ENCODE measurements at regions not wholly inside any gene's neighbourhood (a gene's known extent, or its start where the extent isn't known, plus 50 kb on each side); places are given as distances from the start of the nearest gene placed in this dataset.
"Not testable (repeated sequence)": the region's sequence is repeated elsewhere in the genome, so short reads cannot be mapped to it uniquely, and the experiment has no call there.

GRCh38 chr12:72173974-72174373 is 98.2 kb upstream of the TRHDE start:
- Mint-ChIP-seq H3K4me3 (ENCODE audit: low read depth) (no peak overlapping the region), H3K36me3 (ENCODE audit: insufficient read depth) (no peaks in the 10 kb centered on the region), H3K4me1 (ENCODE audit: low read depth) (no peaks in the 10 kb centered on the region), H3K27ac (no peak overlapping the region), H3K27me3 (no peaks in the 10 kb centered on the region), H3K9me3 (ENCODE audit: low read depth) (no peaks in the 10 kb centered on the region)
- no peak for TF ChIP-seq CTCF (IDR thresholded peaks at IDR 0.05; ENCODE audit: unreplicated experiment)
- DNase-seq (ENCODE audit: low spot score, unreplicated experiment) = no peak

- Mint-ChIP-seq H3K9me3 (ENCODE audit: low read depth) (no peaks in the 10 kb centered on the region), H3K4me3 (ENCODE audit: low read depth) (no peak overlapping the region), H3K36me3 (ENCODE audit: insufficient read depth) (no peaks in the 10 kb centered on the region), H3K27ac (no peak overlapping the region), H3K27me3 (no peaks in the 10 kb centered on the region), H3K4me1 (ENCODE audit: low read depth) (no peaks in the 10 kb centered on the region)
- DNase-seq (ENCODE audit: low spot score, unreplicated experiment) = no peak
- TF ChIP-seq CTCF (IDR thresholded peaks at IDR 0.05; ENCODE audit: unreplicated experiment) = no peak
Measured at GRCh38 chr12:72178244-72178643, 93.9 kb upstream of the TRHDE start.

- no peak for TF ChIP-seq CTCF (IDR thresholded peaks at IDR 0.05; ENCODE audit: unreplicated experiment)
- Mint-ChIP-seq H3K36me3 (ENCODE audit: insufficient read depth) (no peaks in the 10 kb centered on the region), H3K27me3 (no peaks in the 10 kb centered on the region), H3K27ac (no peak overlapping the region), H3K9me3 (ENCODE audit: low read depth) (no peaks in the 10 kb centered on the region), H3K4me3 (ENCODE audit: low read depth) (no peak overlapping the region), H3K4me1 (ENCODE audit: low read depth) (no peaks in the 10 kb centered on the region)
- DNase-seq (ENCODE audit: low spot score, unreplicated experiment) = no peak
Measured at GRCh38 chr12:72178871-72179270, 93.3 kb upstream of the TRHDE start.

- Mint-ChIP-seq H3K36me3 (ENCODE audit: insufficient read depth) (no peaks in the 10 kb centered on the region), H3K4me1 (ENCODE audit: low read depth) (no peaks in the 10 kb centered on the region), H3K9me3 (ENCODE audit: low read depth) (no peaks in the 10 kb centered on the region), H3K27ac (no peak overlapping the region), H3K27me3 (no peaks in the 10 kb centered on the region), H3K4me3 (ENCODE audit: low read depth) (no peak overlapping the region)
- DNase-seq (ENCODE audit: low spot score, unreplicated experiment) = no peak
- TF ChIP-seq CTCF (IDR thresholded peaks at IDR 0.05; ENCODE audit: unreplicated experiment) = no peak
Measured at GRCh38 chr12:72179841-72180240, 92.3 kb upstream of the TRHDE start.

GRCh38 chr12:72184971-72185533 is 87.1 kb upstream of the TRHDE start:
- H3K9me3 Mint-ChIP-seq (ENCODE audit: low read depth) = not testable (repeated sequence)

GRCh38 chr12:72189266-72189665 is 82.9 kb upstream of the TRHDE start:
- Mint-ChIP-seq H3K9me3 (ENCODE audit: low read depth) (peaks cover 4% of the 10 kb centered on the region), H3K36me3 (ENCODE audit: insufficient read depth) (no peaks in the 10 kb centered on the region)
- TF ChIP-seq CTCF (IDR thresholded peaks at IDR 0.05; ENCODE audit: unreplicated experiment) = no peak

More at GRCh38 chr12:72184971-72185533, 87.1 kb upstream of the TRHDE start:
- not testable (repeated sequence) for H3K4me1 Mint-ChIP-seq (ENCODE audit: low read depth); H3K27me3 Mint-ChIP-seq; DNase-seq (ENCODE audit: low spot score, unreplicated experiment); H3K27ac Mint-ChIP-seq; H3K4me3 Mint-ChIP-seq (ENCODE audit: low read depth); H3K36me3 Mint-ChIP-seq (ENCODE audit: insufficient read depth)

More at GRCh38 chr12:72189266-72189665, 82.9 kb upstream of the TRHDE start:
- Mint-ChIP-seq H3K4me3 (ENCODE audit: low read depth) (no peak overlapping the region), H3K4me1 (ENCODE audit: low read depth) (no peaks in the 10 kb centered on the region), H3K27ac (no peak overlapping the region), H3K27me3 (no peaks in the 10 kb centered on the region)
- DNase-seq (ENCODE audit: low spot score, unreplicated experiment) = no peak
